Nephron (organoid): ENCODE measurements at regions not wholly inside any gene's neighbourhood (a gene's known extent, or its start where the extent isn't known, plus 50 kb on each side); places are given as distances from the start of the nearest gene placed in this dataset.

Source experiments
- H3K27ac Mint-ChIP-seq, 3 experiments: 2 replicates each; pipeline ENCODE4 v1.8.0; 2020; ENCODE audit warnings: mixed read lengths in 3 of 3, mild to moderate bottlenecking in 2 of 3, moderate library complexity in 1 of 3
- H3K27me3 Mint-ChIP-seq: 2 replicates; pipeline ENCODE4 v1.8.0; 2021; ENCODE audit warnings: low read depth, mild to moderate bottlenecking, moderate library complexity, mixed read lengths
- H3K36me3 Mint-ChIP-seq: 2 replicates; pipeline ENCODE4 v1.8.0; 2020; ENCODE audit warnings: low read depth, mixed read lengths
- H3K4me1 Mint-ChIP-seq: 2 replicates; pipeline ENCODE4 v1.8.0; 2020; ENCODE audit warnings: mixed read lengths
- H3K4me3 Mint-ChIP-seq, 3 experiments: 2 replicates each; pipeline ENCODE4 v1.8.0; 2020; ENCODE audit warnings: mild to moderate bottlenecking in 3 of 3, mixed read lengths in 3 of 3, moderate library complexity in 2 of 3
- H3K9me3 Mint-ChIP-seq: 2 replicates; pipeline ENCODE4 v1.8.0; 2020; ENCODE audit warnings: mixed read lengths
- CTCF ChIP-seq, 3 experiments: fragments of 200-600 bp; sonication (generic); IDR thresholded peaks; one replicate each; pipeline ENCODE4 v1.5.0; 2021; ENCODE audit warnings: antibody characterized with exemption in 3 of 3; ENCODE audit not compliant: unreplicated experiment in 3 of 3

GRCh38 chr6:3571836-3572235 is 115.0 kb upstream of the SLC22A23 start:
- Mint-ChIP-seq H3K4me1 (peaks cover 27% of the 10 kb centered on the region), H3K36me3 (no peaks in the 10 kb centered on the region), H3K27me3 (peaks cover 14% of the 10 kb centered on the region), H3K27ac (no peak overlapping the region), H3K9me3 (no peaks in the 10 kb centered on the region), H3K4me3 (no peak overlapping the region)
- no peak for TF ChIP-seq CTCF (IDR thresholded peaks at IDR 0.05; ENCODE audit: unreplicated experiment in 3 of 3)

GRCh38 chr6:3571250-3571681 is 114.4 kb upstream of the SLC22A23 start:
- peaks cover 17% of the 10 kb centered on the region for H3K27me3 Mint-ChIP-seq
- no peaks in the 10 kb centered on the region for H3K36me3 Mint-ChIP-seq
- no peak for TF ChIP-seq CTCF (IDR thresholded peaks at IDR 0.05; ENCODE audit: unreplicated experiment in 3 of 3)
- H3K27ac Mint-ChIP-seq = no peak overlapping the region
- peaks cover 27% of the 10 kb centered on the region for H3K4me1 Mint-ChIP-seq
- H3K4me3 Mint-ChIP-seq = no peak overlapping the region
- H3K9me3 Mint-ChIP-seq = no peaks in the 10 kb centered on the region

GRCh38 chr6:3569816-3570215 is 113.0 kb upstream of the SLC22A23 start:
- Mint-ChIP-seq H3K27me3 (peaks cover 18% of the 10 kb centered on the region), H3K36me3 (no peaks in the 10 kb centered on the region), H3K27ac (no peak overlapping the region), H3K4me1 (peaks cover 27% of the 10 kb centered on the region), H3K4me3 (no peak overlapping the region), H3K9me3 (no peaks in the 10 kb centered on the region)
- TF ChIP-seq CTCF (IDR thresholded peaks at IDR 0.05; ENCODE audit: unreplicated experiment in 3 of 3) = no peak

- H3K4me3 Mint-ChIP-seq = no peak overlapping the region
- no peak overlapping the region for H3K27ac Mint-ChIP-seq
- H3K9me3 Mint-ChIP-seq = peaks cover 5% of the 10 kb centered on the region
- H3K36me3 Mint-ChIP-seq = no peaks in the 10 kb centered on the region
- H3K27me3 Mint-ChIP-seq = peaks cover 17% of the 10 kb centered on the region
- H3K4me1 Mint-ChIP-seq = peaks cover 27% of the 10 kb centered on the region
- TF ChIP-seq CTCF (IDR thresholded peaks at IDR 0.05; ENCODE audit: unreplicated experiment in 3 of 3) = no peak
These were observed 111.7 kb upstream of the SLC22A23 start for GRCh38 chr6:3568396-3569082.

- Mint-ChIP-seq H3K4me3 (no peak overlapping the region), H3K9me3 (peaks cover 5% of the 10 kb centered on the region), H3K27ac (no peak overlapping the region), H3K4me1 (peaks cover 31% of the 10 kb centered on the region), H3K27me3 (peaks cover 17% of the 10 kb centered on the region), H3K36me3 (no peaks in the 10 kb centered on the region)
- TF ChIP-seq CTCF (IDR thresholded peaks at IDR 0.05; ENCODE audit: unreplicated experiment in 3 of 3) = no peak
These were observed 110.0 kb upstream of the SLC22A23 start for GRCh38 chr6:3566812-3567211.

- Mint-ChIP-seq H3K27ac (no peak overlapping the region), H3K36me3 (no peaks in the 10 kb centered on the region), H3K4me3 (no peak overlapping the region), H3K4me1 (peaks cover 35% of the 10 kb centered on the region), H3K27me3 (peaks cover 15% of the 10 kb centered on the region), H3K9me3 (peaks cover 5% of the 10 kb centered on the region)
- no peak for TF ChIP-seq CTCF (IDR thresholded peaks at IDR 0.05; ENCODE audit: unreplicated experiment in 3 of 3)
These were observed 108.4 kb upstream of the SLC22A23 start for GRCh38 chr6:3565291-3565690.
